Osteocyte (in vitro differentiated cells): ENCODE measurements at regions not wholly inside any gene's neighbourhood (a gene's known extent, or its start where the extent isn't known, plus 50 kb on each side); places are given as distances from the start of the nearest gene placed in this dataset.

Experiments
- DNase-seq: peaks from one replicate; pipeline ENCODE4 v3.0.0; 2021; ENCODE audit warnings: mixed read lengths; ENCODE audit not compliant: unreplicated experiment; ENCODE audit errors: extremely low spot score
- H3K27ac Mint-ChIP-seq: one replicate; pipeline ENCODE4 v1.8.0; 2021; ENCODE audit warnings: mild to moderate bottlenecking, mixed read lengths; ENCODE audit not compliant: unreplicated experiment
- H3K27me3 Mint-ChIP-seq: one replicate; pipeline ENCODE4 v1.8.0; 2021; ENCODE audit warnings: mixed read lengths; ENCODE audit not compliant: unreplicated experiment
- H3K36me3 Mint-ChIP-seq: one replicate; pipeline ENCODE4 v1.8.0; 2021; ENCODE audit warnings: mixed read lengths; ENCODE audit not compliant: unreplicated experiment
- H3K4me1 Mint-ChIP-seq: one replicate; pipeline ENCODE4 v1.8.0; 2021; ENCODE audit warnings: mixed read lengths; ENCODE audit not compliant: unreplicated experiment
- H3K4me3 Mint-ChIP-seq: one replicate; pipeline ENCODE4 v1.8.0; 2021; ENCODE audit warnings: mild to moderate bottlenecking, moderate library complexity, mixed read lengths; ENCODE audit not compliant: unreplicated experiment
- H3K9me3 Mint-ChIP-seq: one replicate; pipeline ENCODE4 v1.8.0; 2021; ENCODE audit warnings: mixed read lengths; ENCODE audit not compliant: unreplicated experiment
- TF ChIP-seq, protein P1 (sequence below): fragments of 200-600 bp; sonication (generic); IDR thresholded peaks from 2 replicates; pipeline ENCODE4 v1.5.0; 2021; ENCODE audit warnings: antibody characterized with exemption, mild to moderate bottlenecking, moderate library complexity

- DNase-seq: no peak
- Mint-ChIP-seq H3K36me3 (no peaks in the 10 kb centered on the region), H3K27ac (no peak overlapping the region), H3K4me1 (no peaks in the 10 kb centered on the region), H3K27me3 (no peaks in the 10 kb centered on the region), H3K4me3 (no peak overlapping the region), H3K9me3 (peaks cover 14% of the 10 kb centered on the region)
- TF ChIP-seq, protein P1, sequence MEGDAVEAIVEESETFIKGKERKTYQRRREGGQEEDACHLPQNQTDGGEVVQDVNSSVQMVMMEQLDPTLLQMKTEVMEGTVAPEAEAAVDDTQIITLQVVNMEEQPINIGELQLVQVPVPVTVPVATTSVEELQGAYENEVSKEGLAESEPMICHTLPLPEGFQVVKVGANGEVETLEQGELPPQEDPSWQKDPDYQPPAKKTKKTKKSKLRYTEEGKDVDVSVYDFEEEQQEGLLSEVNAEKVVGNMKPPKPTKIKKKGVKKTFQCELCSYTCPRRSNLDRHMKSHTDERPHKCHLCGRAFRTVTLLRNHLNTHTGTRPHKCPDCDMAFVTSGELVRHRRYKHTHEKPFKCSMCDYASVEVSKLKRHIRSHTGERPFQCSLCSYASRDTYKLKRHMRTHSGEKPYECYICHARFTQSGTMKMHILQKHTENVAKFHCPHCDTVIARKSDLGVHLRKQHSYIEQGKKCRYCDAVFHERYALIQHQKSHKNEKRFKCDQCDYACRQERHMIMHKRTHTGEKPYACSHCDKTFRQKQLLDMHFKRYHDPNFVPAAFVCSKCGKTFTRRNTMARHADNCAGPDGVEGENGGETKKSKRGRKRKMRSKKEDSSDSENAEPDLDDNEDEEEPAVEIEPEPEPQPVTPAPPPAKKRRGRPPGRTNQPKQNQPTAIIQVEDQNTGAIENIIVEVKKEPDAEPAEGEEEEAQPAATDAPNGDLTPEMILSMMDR: no peak
These were observed 643.9 kb upstream of the SGCG start for GRCh38 chr13:22536851-22537250.

GRCh38 chr13:22538400-22538799 lies 642.4 kb upstream of the SGCG start:
- Mint-ChIP-seq H3K27ac (no peak overlapping the region), H3K27me3 (no peaks in the 10 kb centered on the region), H3K36me3 (no peaks in the 10 kb centered on the region), H3K9me3 (peaks cover 18% of the 10 kb centered on the region), H3K4me1 (no peaks in the 10 kb centered on the region), H3K4me3 (no peak overlapping the region)
- no peak for DNase-seq
- TF ChIP-seq, protein P1: no peak

DNA sequence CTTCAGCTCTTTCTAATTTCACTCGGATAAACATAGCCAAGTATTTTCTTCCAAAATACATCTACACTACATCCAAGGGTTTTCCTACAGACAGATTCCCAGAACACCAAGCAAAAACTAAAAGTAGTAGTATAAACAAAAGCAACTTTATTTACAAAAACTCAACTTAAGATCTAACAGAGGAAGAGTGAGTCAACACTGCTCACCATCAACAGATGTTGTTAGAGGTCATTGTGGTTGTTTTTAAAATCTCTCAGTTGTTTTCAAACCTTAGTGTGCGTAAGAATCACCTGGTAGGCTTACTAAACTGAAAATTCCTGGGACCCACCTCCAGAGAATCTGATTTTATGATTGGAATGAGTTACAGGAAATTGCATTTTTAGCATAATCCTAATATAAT lies 631.7 kb upstream of the SGCG start:
- Mint-ChIP-seq H3K9me3 (peaks cover 33% of the 10 kb centered on the region), H3K27me3 (no peaks in the 10 kb centered on the region), H3K4me1 (no peaks in the 10 kb centered on the region), H3K27ac (no peak overlapping the region), H3K36me3 (no peaks in the 10 kb centered on the region), H3K4me3 (no peak overlapping the region)
- TF ChIP-seq, protein P1: no peak
- no peak for DNase-seq

GRCh38 chr13:22561581-22561980 lies 619.2 kb upstream of the SGCG start:
- Mint-ChIP-seq H3K36me3 (no peaks in the 10 kb centered on the region), H3K27ac (no peak overlapping the region), H3K9me3 (peaks cover 37% of the 10 kb centered on the region), H3K4me1 (no peaks in the 10 kb centered on the region), H3K27me3 (no peaks in the 10 kb centered on the region), H3K4me3 (no peak overlapping the region)
- TF ChIP-seq, protein P1: no peak
- DNase-seq: no peak

GRCh38 chr13:22562116-22562515 lies 618.7 kb upstream of the SGCG start:
- peaks cover 36% of the 10 kb centered on the region for H3K9me3 Mint-ChIP-seq
- no peak for DNase-seq
- no peak overlapping the region for H3K27ac Mint-ChIP-seq
- H3K4me3 Mint-ChIP-seq: no peak overlapping the region
- TF ChIP-seq, protein P1: no peak
- no peaks in the 10 kb centered on the region for H3K4me1 Mint-ChIP-seq
- H3K27me3 Mint-ChIP-seq: no peaks in the 10 kb centered on the region
- no peaks in the 10 kb centered on the region for H3K36me3 Mint-ChIP-seq
